22Rv1 (cell line): ENCODE measurements at regions not wholly inside any gene's neighbourhood (a gene's known extent, or its start where the extent isn't known, plus 50 kb on each side); places are given as distances from the start of the nearest gene placed in this dataset.

Experiments
- H3K27ac ChIP-seq: fragments of 450-650 bp; 2 replicates; pipeline ENCODE4 v1.5.1; 2017
- ZFX ChIP-seq: fragments of 450-650 bp; IDR thresholded peaks from 2 replicates; pipeline ENCODE4 v1.6.1; 2017; ENCODE audit warnings: antibody characterized with exemption, borderline replicate concordance
- TF ChIP-seq, protein P1 (sequence below): fragments of 450-650 bp; IDR thresholded peaks from 2 replicates; pipeline ENCODE4 v1.5.1; 2017; ENCODE audit warnings: mild to moderate bottlenecking

DNA sequence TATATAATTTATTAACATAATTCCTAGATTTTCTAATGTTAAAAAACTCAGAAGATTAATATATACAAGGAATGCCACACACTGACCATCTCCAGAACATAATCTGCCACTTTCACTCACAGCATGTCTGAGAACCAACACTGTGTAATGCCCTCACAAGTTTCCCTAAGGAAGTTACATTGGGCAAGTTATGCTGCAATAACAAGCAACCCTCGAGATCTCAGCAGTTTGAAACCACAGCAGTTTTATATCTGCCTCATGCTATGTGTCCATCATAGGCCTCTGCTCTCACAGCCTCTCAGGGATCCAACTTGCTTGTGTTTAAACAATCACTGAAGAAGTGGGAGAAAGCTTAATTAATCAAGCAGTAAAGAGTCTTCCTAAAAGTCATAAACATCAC, 250.0 kb upstream of the SLC7A11 start:
- H3K27ac ChIP-seq, result no peak overlapping the region
- no peak for TF ChIP-seq ZFX
- TF ChIP-seq, protein P1, sequence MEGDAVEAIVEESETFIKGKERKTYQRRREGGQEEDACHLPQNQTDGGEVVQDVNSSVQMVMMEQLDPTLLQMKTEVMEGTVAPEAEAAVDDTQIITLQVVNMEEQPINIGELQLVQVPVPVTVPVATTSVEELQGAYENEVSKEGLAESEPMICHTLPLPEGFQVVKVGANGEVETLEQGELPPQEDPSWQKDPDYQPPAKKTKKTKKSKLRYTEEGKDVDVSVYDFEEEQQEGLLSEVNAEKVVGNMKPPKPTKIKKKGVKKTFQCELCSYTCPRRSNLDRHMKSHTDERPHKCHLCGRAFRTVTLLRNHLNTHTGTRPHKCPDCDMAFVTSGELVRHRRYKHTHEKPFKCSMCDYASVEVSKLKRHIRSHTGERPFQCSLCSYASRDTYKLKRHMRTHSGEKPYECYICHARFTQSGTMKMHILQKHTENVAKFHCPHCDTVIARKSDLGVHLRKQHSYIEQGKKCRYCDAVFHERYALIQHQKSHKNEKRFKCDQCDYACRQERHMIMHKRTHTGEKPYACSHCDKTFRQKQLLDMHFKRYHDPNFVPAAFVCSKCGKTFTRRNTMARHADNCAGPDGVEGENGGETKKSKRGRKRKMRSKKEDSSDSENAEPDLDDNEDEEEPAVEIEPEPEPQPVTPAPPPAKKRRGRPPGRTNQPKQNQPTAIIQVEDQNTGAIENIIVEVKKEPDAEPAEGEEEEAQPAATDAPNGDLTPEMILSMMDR, result no peak

DNA sequence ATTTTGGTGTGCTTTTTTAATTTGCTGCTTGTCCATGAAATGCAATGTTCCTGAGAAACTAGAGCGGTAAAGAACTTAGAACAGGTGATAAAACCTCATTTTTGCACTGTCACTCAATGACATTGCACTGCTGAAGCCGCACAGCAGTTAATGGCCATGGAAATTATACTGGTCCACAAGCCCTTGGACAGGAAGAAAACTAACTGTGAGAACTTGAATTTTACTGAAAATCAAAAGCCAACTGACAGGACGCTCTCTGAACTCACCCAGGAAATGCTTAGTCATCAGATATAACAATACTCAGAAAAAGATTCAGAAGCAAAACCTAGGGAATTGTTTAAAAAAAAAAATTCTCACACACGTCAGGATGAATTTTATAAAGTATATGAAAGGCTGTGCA, 246.4 kb upstream of the SLC7A11 start:
- H3K27ac ChIP-seq, result no peak overlapping the region
- no peak for TF ChIP-seq ZFX
- TF ChIP-seq, protein P1, result no peak

DNA sequence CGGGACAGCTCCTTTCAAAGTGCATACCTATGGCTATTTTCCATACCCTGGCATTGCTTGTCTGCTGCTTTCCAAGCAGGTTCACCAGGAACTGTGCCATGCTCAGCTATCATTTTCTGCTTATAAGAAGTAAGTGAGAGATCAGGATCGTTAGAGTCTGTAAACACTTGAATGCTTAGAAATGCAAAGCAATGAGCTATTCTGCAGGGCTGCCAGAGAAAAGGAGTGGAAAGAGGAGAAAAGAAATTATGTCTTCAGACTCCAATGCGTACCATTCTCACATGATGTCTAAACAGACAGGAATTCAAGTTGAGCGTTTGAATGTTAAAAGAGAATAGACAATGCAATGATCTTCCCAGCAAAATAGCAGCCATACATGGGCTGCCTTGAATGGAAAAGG, 245.5 kb upstream of the SLC7A11 start:
- TF ChIP-seq, protein P1, result no peak
- no peak for TF ChIP-seq ZFX
- H3K27ac ChIP-seq, result no peak overlapping the region

DNA sequence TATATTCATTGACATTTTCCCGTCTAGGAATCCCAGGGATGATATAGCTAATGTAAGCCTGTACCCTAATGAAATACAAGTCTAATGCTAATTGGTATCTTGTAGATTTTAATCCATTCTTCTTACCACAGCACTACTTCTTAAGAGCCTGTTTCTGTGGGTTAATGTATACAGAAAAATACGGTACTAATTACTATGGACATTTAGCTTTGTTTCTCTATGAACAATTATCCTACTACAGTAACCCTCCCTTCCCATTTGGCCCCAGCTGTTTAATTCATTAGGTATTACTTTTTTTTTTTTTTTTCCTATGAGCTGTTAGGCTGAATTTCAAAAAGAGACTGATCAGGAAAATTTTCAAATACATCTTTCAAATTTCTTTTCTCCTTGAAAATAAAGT, 245.1 kb upstream of the SLC7A11 start:
- no peak overlapping the region for H3K27ac ChIP-seq
- TF ChIP-seq, protein P1, result no peak
- TF ChIP-seq ZFX, result no peak

DNA sequence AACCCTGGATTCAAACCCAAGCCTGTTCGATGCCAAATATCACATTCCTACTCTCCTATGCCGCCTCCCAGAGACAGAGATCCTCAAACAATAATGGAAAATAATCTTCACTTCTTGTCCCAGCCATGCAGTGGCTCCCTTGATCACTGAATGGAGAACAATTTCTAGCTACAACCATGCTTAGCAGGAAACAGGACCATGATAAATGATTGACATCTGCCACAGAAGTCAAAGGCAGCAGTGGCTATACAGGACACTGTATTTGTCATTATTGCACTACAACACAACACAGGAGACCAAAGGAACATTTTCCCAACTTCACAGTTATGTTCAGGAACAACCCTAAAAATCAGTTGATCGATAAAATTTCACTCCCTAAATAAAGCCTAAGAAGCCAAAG, 243.3 kb upstream of the SLC7A11 start:
- H3K27ac ChIP-seq, result no peak overlapping the region
- TF ChIP-seq ZFX, result no peak
- TF ChIP-seq, protein P1, result no peak

DNA sequence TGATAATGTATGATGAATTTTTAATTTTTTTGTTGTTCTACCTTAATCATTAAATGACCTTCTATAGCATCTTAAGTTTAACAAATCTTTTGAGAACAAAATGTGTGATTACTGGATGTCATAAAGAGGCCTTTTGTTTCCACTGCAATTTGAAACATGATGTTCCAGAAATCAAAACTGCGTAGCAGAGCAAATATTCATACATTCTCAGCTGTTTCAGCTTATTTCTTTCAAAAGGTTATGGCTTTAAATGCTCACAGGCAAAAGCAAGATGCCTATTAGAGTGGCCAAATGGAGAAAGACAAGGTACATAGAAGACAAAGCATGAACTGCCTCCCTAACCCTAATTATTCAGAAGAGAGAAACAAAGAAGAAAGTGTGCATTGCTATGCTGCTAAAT, 233.0 kb upstream of the SLC7A11 start:
- TF ChIP-seq, protein P1, result no peak
- TF ChIP-seq ZFX, result no peak
- H3K27ac ChIP-seq, result no peak overlapping the region

DNA sequence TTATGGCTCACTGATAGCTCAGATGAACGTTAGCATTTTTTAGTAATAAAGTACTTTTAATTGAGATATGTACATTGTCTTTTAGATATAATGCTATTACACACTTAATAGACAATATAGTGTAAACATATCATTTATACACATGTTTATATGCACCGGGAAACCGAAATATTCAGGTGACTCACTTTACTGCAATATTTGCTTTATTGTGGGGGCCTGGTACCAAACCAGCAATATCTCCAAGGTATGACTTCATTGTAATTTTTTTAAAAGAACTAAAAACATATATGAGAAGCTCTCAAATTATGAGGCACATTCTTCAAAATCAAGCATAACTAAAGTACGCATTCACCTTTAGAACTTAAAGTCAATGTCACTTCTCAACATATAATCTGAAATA, 231.2 kb upstream of the SLC7A11 start:
- TF ChIP-seq, protein P1, result no peak
- no peak for TF ChIP-seq ZFX
- H3K27ac ChIP-seq, result no peak overlapping the region
